LNCAP (cell line): ENCODE measurements at regions not wholly inside any gene's neighbourhood (a gene's known extent, or its start where the extent isn't known, plus 50 kb on each side); places are given as distances from the start of the nearest gene placed in this dataset.

Source experiments
- TF ChIP-seq, protein P1 (sequence below): fragments of 450-650 bp; IDR thresholded peaks from 2 replicates; pipeline ENCODE4 v1.5.1; 2017; ENCODE audit warnings: mild to moderate bottlenecking

DNA sequence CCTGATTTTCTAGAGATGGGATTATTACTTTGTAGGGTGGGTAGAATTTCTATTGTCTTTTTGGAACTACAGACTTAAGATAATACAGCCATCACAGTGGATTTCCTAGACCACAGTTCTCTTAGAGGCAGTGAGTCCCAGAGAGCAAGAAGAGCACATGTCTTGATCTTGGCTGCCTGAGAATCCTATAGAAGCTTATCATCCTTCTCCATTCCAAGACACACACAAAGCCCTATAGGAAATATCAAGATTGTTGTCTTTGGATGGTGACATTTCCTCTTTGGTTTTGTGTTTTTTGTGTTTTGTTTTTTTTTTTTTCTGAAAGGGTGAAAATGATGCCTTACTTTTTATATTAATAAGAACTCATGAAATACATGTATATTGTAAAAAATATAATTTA, 143.1 kb downstream of the AHR start:
- TF ChIP-seq, protein P1, sequence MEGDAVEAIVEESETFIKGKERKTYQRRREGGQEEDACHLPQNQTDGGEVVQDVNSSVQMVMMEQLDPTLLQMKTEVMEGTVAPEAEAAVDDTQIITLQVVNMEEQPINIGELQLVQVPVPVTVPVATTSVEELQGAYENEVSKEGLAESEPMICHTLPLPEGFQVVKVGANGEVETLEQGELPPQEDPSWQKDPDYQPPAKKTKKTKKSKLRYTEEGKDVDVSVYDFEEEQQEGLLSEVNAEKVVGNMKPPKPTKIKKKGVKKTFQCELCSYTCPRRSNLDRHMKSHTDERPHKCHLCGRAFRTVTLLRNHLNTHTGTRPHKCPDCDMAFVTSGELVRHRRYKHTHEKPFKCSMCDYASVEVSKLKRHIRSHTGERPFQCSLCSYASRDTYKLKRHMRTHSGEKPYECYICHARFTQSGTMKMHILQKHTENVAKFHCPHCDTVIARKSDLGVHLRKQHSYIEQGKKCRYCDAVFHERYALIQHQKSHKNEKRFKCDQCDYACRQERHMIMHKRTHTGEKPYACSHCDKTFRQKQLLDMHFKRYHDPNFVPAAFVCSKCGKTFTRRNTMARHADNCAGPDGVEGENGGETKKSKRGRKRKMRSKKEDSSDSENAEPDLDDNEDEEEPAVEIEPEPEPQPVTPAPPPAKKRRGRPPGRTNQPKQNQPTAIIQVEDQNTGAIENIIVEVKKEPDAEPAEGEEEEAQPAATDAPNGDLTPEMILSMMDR, result no peak

DNA sequence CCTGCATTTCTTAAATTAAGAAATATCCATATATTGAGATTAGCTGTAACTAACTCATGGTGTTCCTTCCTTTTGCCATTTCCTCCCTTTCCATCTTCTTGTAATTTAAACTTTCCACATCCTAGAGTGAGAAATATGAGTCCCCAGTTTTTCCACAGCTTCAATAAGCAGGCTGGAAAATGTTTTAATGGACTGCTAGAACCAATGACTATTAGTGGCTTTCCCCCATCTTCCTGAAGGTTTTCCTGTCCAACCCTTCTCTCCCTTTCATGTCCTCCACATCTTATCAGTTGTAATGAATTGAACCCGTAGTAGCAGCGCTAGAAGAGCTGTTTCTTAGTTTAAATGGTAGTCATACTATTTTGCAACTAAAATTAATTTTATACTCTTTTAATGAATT, 145.7 kb downstream of the AHR start:
- TF ChIP-seq, protein P1, result no peak

DNA sequence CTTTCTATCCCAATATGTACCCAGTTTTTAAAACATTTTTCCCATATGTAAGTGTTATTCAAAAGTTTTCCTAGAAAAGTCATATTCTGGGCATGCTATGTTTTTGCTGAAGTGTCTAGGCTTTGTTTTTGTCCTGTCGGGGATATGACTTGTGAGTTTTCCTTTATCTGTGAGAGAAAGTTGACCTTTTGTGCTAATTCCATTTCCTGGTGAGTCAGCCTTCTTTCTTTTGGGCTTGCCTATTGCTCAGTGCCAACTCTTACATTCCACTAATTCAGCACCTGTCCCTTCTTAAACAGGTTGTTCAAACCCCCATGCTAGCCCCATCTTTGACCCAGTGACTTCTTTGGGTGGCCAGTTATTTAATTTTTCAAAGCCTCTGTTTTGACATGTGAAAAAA, 146.2 kb downstream of the AHR start:
- TF ChIP-seq, protein P1, result no peak

DNA sequence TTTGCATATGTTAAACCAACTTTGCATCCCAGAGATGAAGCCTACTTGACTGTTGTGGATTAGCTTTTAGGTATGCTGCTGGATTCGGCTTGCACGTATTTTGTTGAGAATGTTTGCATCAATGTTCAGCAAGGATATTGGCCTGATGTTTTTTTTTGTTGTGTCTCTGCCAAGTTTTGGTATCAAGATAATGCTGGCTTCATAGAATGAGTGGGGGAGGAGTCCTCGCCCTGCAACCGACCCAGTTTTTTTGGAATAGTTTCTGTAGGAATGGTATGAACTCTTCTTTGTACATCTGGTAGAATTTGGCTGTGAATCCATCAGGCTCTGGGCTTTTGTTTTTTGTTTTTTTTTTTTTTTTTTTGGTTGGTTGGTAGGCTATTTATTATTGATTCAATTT, 147.9 kb downstream of the AHR start:
- TF ChIP-seq, protein P1, result no peak

DNA sequence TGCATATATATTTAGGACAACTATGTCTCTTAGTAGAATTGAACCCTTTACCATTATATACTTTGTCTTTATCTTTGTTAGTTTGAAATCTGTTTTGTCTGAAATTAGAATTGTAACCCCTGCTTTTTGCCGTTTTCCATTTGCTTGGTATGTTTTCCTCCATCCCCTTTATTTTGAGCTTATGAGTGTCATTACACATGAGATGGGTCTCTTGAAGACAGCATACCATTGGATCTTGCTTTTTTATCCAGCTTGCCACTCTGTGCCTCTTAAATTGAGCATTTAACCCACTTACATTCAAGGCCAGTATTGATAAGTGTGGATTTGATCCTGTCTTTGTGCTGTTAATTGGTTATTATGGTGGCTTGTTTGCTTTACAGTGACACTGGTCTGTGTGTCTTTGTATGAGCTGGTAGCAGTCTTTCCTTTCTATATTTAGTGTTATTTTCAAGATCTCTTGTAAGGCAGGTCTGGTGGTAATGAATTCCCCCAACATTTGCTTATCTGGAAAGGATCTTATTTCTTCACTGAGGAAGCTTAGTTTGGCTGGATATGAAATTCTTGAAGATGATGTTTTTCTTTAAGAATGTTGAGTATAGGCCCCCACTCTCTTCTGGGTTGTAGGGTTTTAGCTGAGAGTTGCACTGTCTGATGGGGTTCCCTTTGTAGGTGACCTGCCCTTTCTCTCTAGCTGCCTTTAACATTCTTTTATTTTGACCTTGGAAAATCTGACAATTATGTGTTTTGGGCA, 149.5 kb downstream of the AHR start:
- TF ChIP-seq, protein P1, result no peak

DNA sequence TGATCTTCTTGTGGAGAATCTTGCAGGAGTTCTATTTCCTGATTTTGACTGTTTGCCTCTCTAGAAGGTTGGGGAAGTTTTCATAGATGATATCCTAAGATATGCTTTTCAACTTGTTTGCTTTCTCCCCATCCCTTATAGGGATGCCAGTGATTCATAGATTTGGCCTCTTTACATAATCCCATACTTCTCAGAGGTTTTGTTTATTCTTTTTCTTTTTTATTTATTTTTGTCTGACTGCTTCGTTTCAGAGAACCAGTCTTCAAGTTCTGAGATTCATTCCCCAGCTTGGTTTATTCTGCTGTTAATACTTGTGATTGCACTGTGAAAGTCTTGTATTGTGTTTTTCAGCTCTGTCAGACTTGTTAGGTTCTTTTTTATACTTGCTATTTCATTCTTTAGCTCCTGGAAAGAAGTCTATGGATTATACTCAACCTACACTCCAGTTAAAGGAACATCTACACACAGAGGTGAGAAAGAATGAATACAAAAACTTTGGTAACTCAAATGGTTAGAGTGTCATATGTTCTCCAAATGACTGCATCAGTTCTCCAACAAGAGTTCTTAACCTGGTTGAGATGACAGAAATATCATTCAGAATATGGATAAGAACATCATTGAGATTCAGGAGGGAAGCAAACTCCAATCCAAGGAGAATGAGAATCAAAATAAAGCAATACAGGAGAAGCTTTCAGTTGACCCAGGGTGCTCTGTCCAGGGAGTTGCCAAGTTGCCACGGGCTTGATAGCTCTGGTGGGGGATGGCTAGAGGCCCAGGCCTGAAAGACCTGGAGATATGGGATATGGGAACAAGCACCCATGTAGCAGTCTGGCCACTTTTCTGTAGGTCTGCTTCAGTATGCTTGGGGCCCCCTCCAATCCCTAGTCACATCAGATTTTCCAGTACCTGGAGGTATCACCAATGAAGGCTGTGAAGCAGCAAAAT, 150.3 kb downstream of the AHR start:
- TF ChIP-seq, protein P1, result no peak

DNA sequence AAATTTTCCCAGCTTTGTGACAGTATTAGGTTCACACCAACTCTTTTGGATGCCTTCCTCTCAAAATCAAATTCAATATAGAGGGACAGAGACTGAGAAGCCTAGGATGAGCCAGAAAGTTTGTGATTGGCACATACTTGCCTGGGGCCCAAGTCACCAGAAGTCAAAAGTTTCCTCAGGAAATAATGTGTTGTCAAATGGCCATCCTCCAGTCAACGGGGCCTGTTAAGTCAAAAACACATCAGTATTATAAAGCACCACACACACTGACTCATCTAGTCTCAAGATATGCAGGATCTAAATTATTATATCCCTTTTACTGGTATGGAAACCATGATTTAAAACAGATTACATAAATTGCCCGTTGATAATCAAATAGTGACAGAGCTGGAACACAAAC, 158.1 kb downstream of the AHR start:
- TF ChIP-seq, protein P1, result no peak
